Ammon's horn (tissue), 1 donor: ENCODE measurements at regions not wholly inside any gene's neighbourhood (a gene's known extent, or its start where the extent isn't known, plus 50 kb on each side); places are given as distances from the start of the nearest gene placed in this dataset.
A peak's percentile ranks its signal among the peaks of the same experiment; 100 is the strongest.

ENCODE experiments used
- DNase-seq: peaks from one replicate; pipeline ENCODE4 v3.0.0-alpha.2; 2016; ENCODE audit warnings: low spot score

GRCh38 chr2:81195017-81195773 is 890.6 kb upstream of the LRRTM1 start:
- no peak for DNase-seq

- DNase-seq = no peak
Measured at GRCh38 chr2:81194581-81194980, 890.0 kb upstream of the LRRTM1 start.

- no peak for DNase-seq
Measured at GRCh38 chr2:81194176-81194575, 889.6 kb upstream of the LRRTM1 start.

GRCh38 chr2:81181845-81182244 is 877.3 kb upstream of the LRRTM1 start:
- DNase-seq = no peak

- DNase-seq = no peak
Measured at GRCh38 chr2:81171447-81171846, 866.9 kb upstream of the LRRTM1 start.

GRCh38 chr2:81163583-81163982 is 859.0 kb upstream of the LRRTM1 start:
- DNase-seq = no peak

GRCh38 chr2:81158505-81158904 is 854.0 kb upstream of the LRRTM1 start:
- DNase-seq = no peak

GRCh38 chr2:81148323-81148722 is 843.8 kb upstream of the LRRTM1 start:
- DNase-seq = no peak

GRCh38 chr2:81136296-81136695 is 831.7 kb upstream of the LRRTM1 start:
- peak; percentile 67 for DNase-seq

GRCh38 chr2:81097361-81097760 is 792.8 kb upstream of the LRRTM1 start:
- DNase-seq = no peak

GRCh38 chr2:81093031-81093430 is 788.5 kb upstream of the LRRTM1 start:
- DNase-seq = no peak

- DNase-seq = peak; percentile 8
Measured at GRCh38 chr2:81087646-81088045, 783.1 kb upstream of the LRRTM1 start.

GRCh38 chr2:81084101-81084500 is 779.5 kb upstream of the LRRTM1 start:
- DNase-seq = no peak

GRCh38 chr2:81078631-81079030 is 774.1 kb upstream of the LRRTM1 start:
- no peak for DNase-seq

- DNase-seq = no peak
Measured at GRCh38 chr2:81078102-81078501, 773.5 kb upstream of the LRRTM1 start.

GRCh38 chr2:81077396-81077795 is 772.8 kb upstream of the LRRTM1 start:
- DNase-seq = no peak

- no peak for DNase-seq
Measured at GRCh38 chr2:81073412-81073811, 768.9 kb upstream of the LRRTM1 start.

- no peak for DNase-seq
Measured at GRCh38 chr2:81068144-81068543, 763.6 kb upstream of the LRRTM1 start.

- peak; percentile 5 for DNase-seq
Measured at GRCh38 chr2:81061016-81061415, 756.5 kb upstream of the LRRTM1 start.

- peak; percentile 7 for DNase-seq
Measured at GRCh38 chr2:81050580-81051095, 746.1 kb upstream of the LRRTM1 start.

- no peak for DNase-seq
Measured at GRCh38 chr2:81043681-81044080, 739.1 kb upstream of the LRRTM1 start.

GRCh38 chr2:81007104-81007503 is 702.6 kb upstream of the LRRTM1 start:
- no peak for DNase-seq

GRCh38 chr2:81002906-81003305 is 698.4 kb upstream of the LRRTM1 start:
- no peak for DNase-seq

GRCh38 chr2:80987466-80987865 is 682.9 kb upstream of the LRRTM1 start:
- no peak for DNase-seq
